ENCODE measurements at regions not wholly inside any gene's neighbourhood (a gene's known extent, or its start where the extent isn't known, plus 50 kb on each side); places are given as distances from the start of the nearest gene placed in this dataset.

- Histone ChIP-seq H3K36me3 (no peaks in the 10 kb centered on the region), H3K27me3 (no peaks in the 10 kb centered on the region), H3K9me3 (no peaks in the 10 kb centered on the region), H3K4me3 (ENCODE audit: low read depth in 1 of 2, low read length in 1 of 2) (no peak overlapping the region), H3K27ac (no peak overlapping the region), H3K4me1 (ENCODE audit: control insufficient read depth in 1 of 2, insufficient read depth in 1 of 2, low read depth in 1 of 2, low read length in 1 of 2) (no peaks in the 10 kb centered on the region)
- TF ChIP-seq, protein P1, sequence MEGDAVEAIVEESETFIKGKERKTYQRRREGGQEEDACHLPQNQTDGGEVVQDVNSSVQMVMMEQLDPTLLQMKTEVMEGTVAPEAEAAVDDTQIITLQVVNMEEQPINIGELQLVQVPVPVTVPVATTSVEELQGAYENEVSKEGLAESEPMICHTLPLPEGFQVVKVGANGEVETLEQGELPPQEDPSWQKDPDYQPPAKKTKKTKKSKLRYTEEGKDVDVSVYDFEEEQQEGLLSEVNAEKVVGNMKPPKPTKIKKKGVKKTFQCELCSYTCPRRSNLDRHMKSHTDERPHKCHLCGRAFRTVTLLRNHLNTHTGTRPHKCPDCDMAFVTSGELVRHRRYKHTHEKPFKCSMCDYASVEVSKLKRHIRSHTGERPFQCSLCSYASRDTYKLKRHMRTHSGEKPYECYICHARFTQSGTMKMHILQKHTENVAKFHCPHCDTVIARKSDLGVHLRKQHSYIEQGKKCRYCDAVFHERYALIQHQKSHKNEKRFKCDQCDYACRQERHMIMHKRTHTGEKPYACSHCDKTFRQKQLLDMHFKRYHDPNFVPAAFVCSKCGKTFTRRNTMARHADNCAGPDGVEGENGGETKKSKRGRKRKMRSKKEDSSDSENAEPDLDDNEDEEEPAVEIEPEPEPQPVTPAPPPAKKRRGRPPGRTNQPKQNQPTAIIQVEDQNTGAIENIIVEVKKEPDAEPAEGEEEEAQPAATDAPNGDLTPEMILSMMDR (IDR thresholded peaks at IDR 0.05) = no peak
Observed at GRCh38 chr2:65587779-65588178, 155.4 kb upstream of the SPRED2 start.

DNA sequence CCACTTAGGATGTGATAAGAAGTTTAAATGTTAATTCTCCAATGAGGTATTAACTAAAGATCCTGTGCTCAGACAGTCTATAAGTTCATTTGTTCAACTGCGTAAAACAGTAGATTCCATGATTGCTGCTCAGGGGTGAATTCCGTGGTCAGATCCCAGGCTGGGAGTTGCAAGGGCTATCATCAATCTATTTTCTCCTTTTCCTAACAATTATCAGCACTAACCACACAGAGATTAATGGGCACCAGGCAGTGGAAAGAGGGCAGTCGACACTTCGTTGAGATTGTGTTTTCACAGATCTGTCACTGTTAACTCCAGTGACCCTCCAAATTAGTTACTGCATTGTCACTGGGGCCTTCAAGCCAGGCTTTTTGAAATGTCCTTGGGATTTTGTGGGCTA is 154.1 kb upstream of the SPRED2 start:
- H3K36me3 ChIP-seq = no peaks in the 10 kb centered on the region
- TF ChIP-seq, protein P1 (IDR thresholded peaks at IDR 0.05) = no peak
- no peaks in the 10 kb centered on the region for H3K9me3 ChIP-seq
- no peaks in the 10 kb centered on the region for H3K27me3 ChIP-seq
- H3K27ac ChIP-seq = no peak overlapping the region
- no peak overlapping the region for H3K4me3 ChIP-seq (ENCODE audit: low read depth in 1 of 2, low read length in 1 of 2)
- H3K4me1 ChIP-seq (ENCODE audit: control insufficient read depth in 1 of 2, insufficient read depth in 1 of 2, low read depth in 1 of 2, low read length in 1 of 2) = no peaks in the 10 kb centered on the region

DNA sequence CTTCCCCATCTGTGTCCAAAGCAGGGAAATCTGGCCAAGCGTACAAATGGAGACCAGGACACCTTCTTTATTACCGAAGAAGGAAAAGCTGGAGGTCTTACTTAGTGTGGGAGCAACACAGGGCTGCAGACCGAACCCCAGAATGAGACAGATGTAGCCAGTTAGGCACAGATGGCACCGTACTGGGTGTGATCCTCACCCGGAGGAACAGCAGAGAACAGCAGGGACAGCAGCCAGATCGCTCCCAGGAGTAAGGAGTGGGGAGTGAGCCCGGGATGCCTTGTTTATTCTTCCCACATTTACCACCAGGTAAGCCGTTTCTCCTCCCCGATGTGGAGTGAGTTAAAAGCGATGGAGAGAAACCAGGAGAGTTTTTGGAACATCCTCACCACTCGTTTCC is 150.7 kb upstream of the SPRED2 start:
- H3K27me3 ChIP-seq = no peaks in the 10 kb centered on the region
- TF ChIP-seq, protein P1 (IDR thresholded peaks at IDR 0.05) = no peak
- H3K4me1 ChIP-seq (ENCODE audit: control insufficient read depth in 1 of 2, insufficient read depth in 1 of 2, low read depth in 1 of 2, low read length in 1 of 2) = no peaks in the 10 kb centered on the region
- H3K9me3 ChIP-seq = no peaks in the 10 kb centered on the region
- H3K36me3 ChIP-seq = no peaks in the 10 kb centered on the region
- H3K4me3 ChIP-seq (ENCODE audit: low read depth in 1 of 2, low read length in 1 of 2) = no peak overlapping the region
- H3K27ac ChIP-seq = no peak overlapping the region

- Histone ChIP-seq H3K36me3 (no peaks in the 10 kb centered on the region), H3K27me3 (no peaks in the 10 kb centered on the region), H3K4me1 (ENCODE audit: control insufficient read depth in 1 of 2, insufficient read depth in 1 of 2, low read depth in 1 of 2, low read length in 1 of 2) (no peaks in the 10 kb centered on the region), H3K9me3 (no peaks in the 10 kb centered on the region), H3K27ac (no peak overlapping the region), H3K4me3 (ENCODE audit: low read depth in 1 of 2, low read length in 1 of 2) (no peak overlapping the region)
- TF ChIP-seq, protein P1 (IDR thresholded peaks at IDR 0.05) = no peak
Observed at GRCh38 chr2:65582364-65582763, 150.0 kb upstream of the SPRED2 start.

GRCh38 chr2:65580824-65581223 is 148.4 kb upstream of the SPRED2 start:
- TF ChIP-seq, protein P1 (IDR thresholded peaks at IDR 0.05) = no peak
- Histone ChIP-seq H3K4me3 (ENCODE audit: low read depth in 1 of 2, low read length in 1 of 2) (no peak overlapping the region), H3K4me1 (ENCODE audit: control insufficient read depth in 1 of 2, insufficient read depth in 1 of 2, low read depth in 1 of 2, low read length in 1 of 2) (no peaks in the 10 kb centered on the region), H3K27me3 (no peaks in the 10 kb centered on the region), H3K9me3 (no peaks in the 10 kb centered on the region), H3K36me3 (no peaks in the 10 kb centered on the region), H3K27ac (no peak overlapping the region)
